GM19023 (cell line): ENCODE measurements at regions not wholly inside any gene's neighbourhood (a gene's known extent, or its start where the extent isn't known, plus 50 kb on each side); places are given as distances from the start of the nearest gene placed in this dataset.
"Not testable (repeated sequence)": the region's sequence is repeated elsewhere in the genome, so short reads cannot be mapped to it uniquely, and the experiment has no call there.

ENCODE experiments used
- ATAC-seq: cut with Tn5 transposase; IDR thresholded peaks from one replicate; pipeline ENCODE4 v1.9.1; 2021; ENCODE audit warnings: mild to moderate bottlenecking, moderate library complexity; ENCODE audit not compliant: unreplicated experiment

GRCh38 chr20:29296256-29297230 is 1960.9 kb upstream of the DEFB115 start:
- ATAC-seq, result no peak

- no peak for ATAC-seq
Observed at GRCh38 chr20:29297411-29298270, 1959.8 kb upstream of the DEFB115 start.

- no peak for ATAC-seq
Observed at GRCh38 chr20:29298271-29298590, 1959.2 kb upstream of the DEFB115 start.

- ATAC-seq, result no peak
Observed at GRCh38 chr20:29298759-29299613, 1958.5 kb upstream of the DEFB115 start.

- ATAC-seq, result no peak
Observed at GRCh38 chr20:29299811-29300578, 1957.5 kb upstream of the DEFB115 start.

GRCh38 chr20:29300579-29301551 is 1956.6 kb upstream of the DEFB115 start:
- ATAC-seq, result no peak

- ATAC-seq, result no peak
Observed at GRCh38 chr20:29301624-29302259, 1955.7 kb upstream of the DEFB115 start.

- ATAC-seq, result no peak
Observed at GRCh38 chr20:29302979-29303644, 1954.4 kb upstream of the DEFB115 start.

- ATAC-seq, result no peak
Observed at GRCh38 chr20:29306390-29307072, 1950.9 kb upstream of the DEFB115 start.

GRCh38 chr20:29307484-29307883 is 1950.0 kb upstream of the DEFB115 start:
- ATAC-seq, result not testable (repeated sequence)

- not testable (repeated sequence) for ATAC-seq
Observed at GRCh38 chr20:29308956-29309355, 1948.5 kb upstream of the DEFB115 start.

GRCh38 chr20:29309481-29309880 is 1948.0 kb upstream of the DEFB115 start:
- ATAC-seq, result not testable (repeated sequence)

- ATAC-seq, result not testable (repeated sequence)
Observed at GRCh38 chr20:29311046-29311445, 1946.4 kb upstream of the DEFB115 start.

GRCh38 chr20:29312679-29313078 is 1944.8 kb upstream of the DEFB115 start:
- not testable (repeated sequence) for ATAC-seq

GRCh38 chr20:29313481-29313880 is 1944.0 kb upstream of the DEFB115 start:
- no peak for ATAC-seq

- no peak for ATAC-seq
Observed at GRCh38 chr20:29314294-29314693, 1943.2 kb upstream of the DEFB115 start.

GRCh38 chr20:29318871-29319461 is 1938.5 kb upstream of the DEFB115 start:
- ATAC-seq, result no peak
